ENCODE measurements at regions not wholly inside any gene's neighbourhood (a gene's known extent, or its start where the extent isn't known, plus 50 kb on each side); places are given as distances from the start of the nearest gene placed in this dataset.

DNA sequence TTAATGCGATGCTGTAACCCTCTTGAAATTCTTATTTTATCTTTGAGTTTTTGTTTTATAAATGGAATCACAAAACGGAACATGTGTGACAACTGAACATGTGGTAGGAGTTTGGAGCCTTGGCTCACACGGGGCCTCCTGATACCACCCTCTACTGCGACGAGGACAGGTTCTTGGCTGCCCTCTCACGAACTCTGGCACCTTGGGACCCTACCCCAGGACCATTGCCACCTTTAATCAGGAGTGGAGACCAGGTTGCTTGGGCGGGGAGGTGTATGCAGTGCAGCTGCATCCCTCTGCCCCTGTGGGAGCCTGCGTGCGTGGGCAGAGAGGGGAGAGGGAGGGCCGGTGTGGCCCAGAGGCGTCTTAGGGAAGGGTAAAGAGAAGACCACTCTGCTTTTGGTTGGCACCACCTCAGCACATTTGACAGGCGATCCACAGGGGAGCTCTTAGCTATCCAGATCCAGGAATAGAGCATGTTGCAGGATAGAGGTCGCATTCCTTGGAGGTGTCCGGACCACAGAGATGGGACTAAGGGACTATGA lies 753.9 kb upstream of the PTPRD start:
- Histone ChIP-seq H3K4me1 (ENCODE audit: insufficient read depth, low read length) (no peaks in the 10 kb centered on the region), H3K4me3 (ENCODE audit: insufficient read depth, low read length) (no peak overlapping the region), H2AFZ (ENCODE audit: low read length) (no peak overlapping the region)

DNA sequence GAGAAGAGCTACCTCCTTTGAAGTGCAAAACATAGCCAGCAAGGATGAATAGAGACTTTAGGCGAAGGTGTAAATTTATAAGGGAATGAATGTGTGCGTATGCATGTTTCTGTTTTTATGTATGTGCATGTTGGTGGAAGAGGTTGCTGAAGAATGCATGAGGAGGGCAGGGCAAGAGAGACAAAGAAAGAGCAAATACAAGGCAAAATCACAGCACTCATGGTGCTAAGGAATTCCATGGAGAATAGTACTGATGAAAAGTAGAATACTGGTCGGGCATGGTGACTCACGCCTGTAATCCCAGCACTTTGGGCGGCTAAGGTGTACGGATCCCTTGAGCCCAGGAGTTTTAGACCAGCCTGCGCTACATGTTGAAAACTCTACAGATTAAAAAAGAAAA lies 762.1 kb upstream of the PTPRD start:
- Histone ChIP-seq H3K79me2 (ENCODE audit: insufficient read depth, low read length) (no peaks in the 10 kb centered on the region), H2AFZ (ENCODE audit: low read length) (no peak overlapping the region), H3K4me1 (ENCODE audit: insufficient read depth, low read length) (no peaks in the 10 kb centered on the region), H3K4me2 (ENCODE audit: insufficient read depth, low read length) (no peak overlapping the region), H4K20me1 (ENCODE audit: insufficient read depth, low read length) (no peaks in the 10 kb centered on the region), H3K36me3 (ENCODE audit: insufficient read depth, low read length) (no peaks in the 10 kb centered on the region), H3K27ac (ENCODE audit: low read depth, low read length) (no peak overlapping the region), H3K27me3 (ENCODE audit: insufficient read depth, low read length) (no peaks in the 10 kb centered on the region), H3K9me3 (ENCODE audit: low read depth, low read length) (no peaks in the 10 kb centered on the region), H3K4me3 (ENCODE audit: insufficient read depth, low read length) (no peak overlapping the region)
- no peak for DNase-seq (ENCODE audit: insufficient read length, low spot score, missing footprints)
- TF ChIP-seq, protein P1, sequence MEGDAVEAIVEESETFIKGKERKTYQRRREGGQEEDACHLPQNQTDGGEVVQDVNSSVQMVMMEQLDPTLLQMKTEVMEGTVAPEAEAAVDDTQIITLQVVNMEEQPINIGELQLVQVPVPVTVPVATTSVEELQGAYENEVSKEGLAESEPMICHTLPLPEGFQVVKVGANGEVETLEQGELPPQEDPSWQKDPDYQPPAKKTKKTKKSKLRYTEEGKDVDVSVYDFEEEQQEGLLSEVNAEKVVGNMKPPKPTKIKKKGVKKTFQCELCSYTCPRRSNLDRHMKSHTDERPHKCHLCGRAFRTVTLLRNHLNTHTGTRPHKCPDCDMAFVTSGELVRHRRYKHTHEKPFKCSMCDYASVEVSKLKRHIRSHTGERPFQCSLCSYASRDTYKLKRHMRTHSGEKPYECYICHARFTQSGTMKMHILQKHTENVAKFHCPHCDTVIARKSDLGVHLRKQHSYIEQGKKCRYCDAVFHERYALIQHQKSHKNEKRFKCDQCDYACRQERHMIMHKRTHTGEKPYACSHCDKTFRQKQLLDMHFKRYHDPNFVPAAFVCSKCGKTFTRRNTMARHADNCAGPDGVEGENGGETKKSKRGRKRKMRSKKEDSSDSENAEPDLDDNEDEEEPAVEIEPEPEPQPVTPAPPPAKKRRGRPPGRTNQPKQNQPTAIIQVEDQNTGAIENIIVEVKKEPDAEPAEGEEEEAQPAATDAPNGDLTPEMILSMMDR (IDR thresholded peaks at IDR 0.05; ENCODE audit: extremely low read depth, low read depth, low read length) = no peak

More for the DNA sequence above, 753.9 kb upstream of the PTPRD start:
- Histone ChIP-seq H3K9me3 (ENCODE audit: low read depth, low read length) (no peaks in the 10 kb centered on the region), H3K79me2 (ENCODE audit: insufficient read depth, low read length) (no peaks in the 10 kb centered on the region), H3K36me3 (ENCODE audit: insufficient read depth, low read length) (no peaks in the 10 kb centered on the region), H3K27ac (ENCODE audit: low read depth, low read length) (no peak overlapping the region), H4K20me1 (ENCODE audit: insufficient read depth, low read length) (no peaks in the 10 kb centered on the region), H3K4me2 (ENCODE audit: insufficient read depth, low read length) (no peak overlapping the region), H3K27me3 (ENCODE audit: insufficient read depth, low read length) (no peaks in the 10 kb centered on the region)
- TF ChIP-seq, protein P1 (IDR thresholded peaks at IDR 0.05; ENCODE audit: extremely low read depth, low read depth, low read length) = no peak
- DNase-seq (ENCODE audit: insufficient read length, low spot score, missing footprints) = no peak

DNA sequence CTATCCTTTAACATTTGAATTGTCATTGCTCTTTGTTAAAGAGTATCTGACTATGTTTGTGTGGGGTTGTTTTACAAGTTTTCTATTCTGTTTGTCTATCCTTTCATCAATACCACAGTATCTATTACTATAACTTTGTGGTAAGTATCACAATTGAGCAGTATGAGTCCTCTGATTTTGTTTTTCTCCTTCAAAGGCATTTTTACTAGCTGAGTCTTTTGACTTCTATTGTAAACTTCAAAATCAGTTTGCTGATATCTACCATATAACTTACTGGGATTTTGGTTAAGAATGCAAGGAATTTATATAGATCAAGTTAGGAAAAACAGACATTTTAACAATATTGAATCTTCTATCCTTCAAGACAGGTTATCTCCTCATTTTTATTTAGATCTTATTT lies 789.8 kb upstream of the PTPRD start:
- TF ChIP-seq, protein P1 (IDR thresholded peaks at IDR 0.05; ENCODE audit: extremely low read depth, low read depth, low read length) = no peak
- no peak for DNase-seq (ENCODE audit: insufficient read length, low spot score, missing footprints)
- no peaks in the 10 kb centered on the region for H3K4me1 ChIP-seq (ENCODE audit: insufficient read depth, low read length)
- no peaks in the 10 kb centered on the region for H3K36me3 ChIP-seq (ENCODE audit: insufficient read depth, low read length)
- no peak overlapping the region for H3K27ac ChIP-seq (ENCODE audit: low read depth, low read length)
- no peaks in the 10 kb centered on the region for H4K20me1 ChIP-seq (ENCODE audit: insufficient read depth, low read length)
- no peak overlapping the region for H3K4me2 ChIP-seq (ENCODE audit: insufficient read depth, low read length)
- H3K79me2 ChIP-seq (ENCODE audit: insufficient read depth, low read length) = no peaks in the 10 kb centered on the region
- no peak overlapping the region for H2AFZ ChIP-seq (ENCODE audit: low read length)
- no peaks in the 10 kb centered on the region for H3K27me3 ChIP-seq (ENCODE audit: insufficient read depth, low read length)
- H3K9me3 ChIP-seq (ENCODE audit: low read depth, low read length) = peaks cover 17% of the 10 kb centered on the region
- no peak overlapping the region for H3K4me3 ChIP-seq (ENCODE audit: insufficient read depth, low read length)

DNA sequence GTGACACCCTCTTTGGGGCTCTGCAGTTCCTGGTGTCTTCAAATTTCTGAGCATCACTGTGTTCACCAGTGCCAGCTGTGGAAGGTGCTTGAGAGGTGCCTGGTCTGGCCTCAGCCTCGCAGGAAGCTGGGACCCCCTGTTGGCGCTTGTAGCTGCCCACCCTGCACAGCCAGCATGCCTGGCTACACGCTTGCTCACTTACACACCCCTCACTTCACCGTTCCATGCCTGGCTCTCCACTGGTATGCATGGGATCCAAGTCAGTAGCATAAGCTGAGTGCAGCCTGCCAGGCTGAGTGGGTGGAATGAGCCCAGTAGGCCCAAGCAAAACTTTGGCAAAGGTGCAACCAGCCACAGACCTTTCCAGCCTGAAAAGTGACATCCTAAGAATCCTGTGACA lies 801.4 kb upstream of the PTPRD start:
- Histone ChIP-seq H3K27ac (ENCODE audit: low read depth, low read length) (no peak overlapping the region), H3K4me3 (ENCODE audit: insufficient read depth, low read length) (no peak overlapping the region), H3K9me3 (ENCODE audit: low read depth, low read length) (no peaks in the 10 kb centered on the region), H3K79me2 (ENCODE audit: insufficient read depth, low read length) (no peaks in the 10 kb centered on the region), H2AFZ (ENCODE audit: low read length) (no peak overlapping the region), H3K4me1 (ENCODE audit: insufficient read depth, low read length) (no peaks in the 10 kb centered on the region), H3K27me3 (ENCODE audit: insufficient read depth, low read length) (no peaks in the 10 kb centered on the region), H3K36me3 (ENCODE audit: insufficient read depth, low read length) (no peaks in the 10 kb centered on the region), H4K20me1 (ENCODE audit: insufficient read depth, low read length) (no peaks in the 10 kb centered on the region), H3K4me2 (ENCODE audit: insufficient read depth, low read length) (no peak overlapping the region)
- DNase-seq (ENCODE audit: insufficient read length, low spot score, missing footprints) = no peak
- TF ChIP-seq, protein P1 (IDR thresholded peaks at IDR 0.05; ENCODE audit: extremely low read depth, low read depth, low read length) = no peak

All from osteoblast (primary cell).